Left ventricle myocardium inferior (tissue), 1 donor: ENCODE measurements at regions not wholly inside any gene's neighbourhood (a gene's known extent, or its start where the extent isn't known, plus 50 kb on each side); places are given as distances from the start of the nearest gene placed in this dataset.

ENCODE experiments used
- DNase-seq: peaks from one replicate; pipeline ENCODE4 v3.0.0-alpha.2; 2020
- H3K27ac ChIP-seq: fragments of 200-600 bp; replicated peaks from 2 replicates; pipeline ENCODE4 v1.8.0; 2021
- H3K27me3 ChIP-seq: fragments of 200-600 bp; 2 replicates; pipeline ENCODE4 v1.8.0; 2021; ENCODE audit warnings: low read depth
- H3K36me3 ChIP-seq: fragments of 200-600 bp; 2 replicates; pipeline ENCODE4 v1.8.0; 2021
- H3K4me1 ChIP-seq: fragments of 200-600 bp; 2 replicates; pipeline ENCODE4 v1.8.0; 2021
- H3K4me3 ChIP-seq: fragments of 200-600 bp; 2 replicates; pipeline ENCODE4 v1.8.0; 2021; ENCODE audit warnings: mild to moderate bottlenecking, moderate library complexity
- H3K9me3 ChIP-seq: fragments of 200-600 bp; replicated peaks from 2 replicates; pipeline ENCODE4 v1.8.0; 2021
- intact Hi-C: fragments of 100-400 bp; cut with micrococcal nuclease; formaldehyde crosslinking; loops from one replicate; pipeline ENCODE4 v1.11.0; 2022
- TF ChIP-seq, protein P1 (sequence below): fragments of 200-600 bp; IDR thresholded peaks from 2 replicates; pipeline ENCODE4 v1.8.0; 2021; ENCODE audit warnings: antibody characterized with exemption, mild to moderate bottlenecking, borderline replicate concordance
- donor health status: DM: no; HTN: yes; CAD: no; lungs with severe emphysema.

- intact Hi-C loops: no loop called here
- no peak for DNase-seq
- no peaks in the 10 kb centered on the region for H3K27me3 ChIP-seq
- TF ChIP-seq, protein P1, sequence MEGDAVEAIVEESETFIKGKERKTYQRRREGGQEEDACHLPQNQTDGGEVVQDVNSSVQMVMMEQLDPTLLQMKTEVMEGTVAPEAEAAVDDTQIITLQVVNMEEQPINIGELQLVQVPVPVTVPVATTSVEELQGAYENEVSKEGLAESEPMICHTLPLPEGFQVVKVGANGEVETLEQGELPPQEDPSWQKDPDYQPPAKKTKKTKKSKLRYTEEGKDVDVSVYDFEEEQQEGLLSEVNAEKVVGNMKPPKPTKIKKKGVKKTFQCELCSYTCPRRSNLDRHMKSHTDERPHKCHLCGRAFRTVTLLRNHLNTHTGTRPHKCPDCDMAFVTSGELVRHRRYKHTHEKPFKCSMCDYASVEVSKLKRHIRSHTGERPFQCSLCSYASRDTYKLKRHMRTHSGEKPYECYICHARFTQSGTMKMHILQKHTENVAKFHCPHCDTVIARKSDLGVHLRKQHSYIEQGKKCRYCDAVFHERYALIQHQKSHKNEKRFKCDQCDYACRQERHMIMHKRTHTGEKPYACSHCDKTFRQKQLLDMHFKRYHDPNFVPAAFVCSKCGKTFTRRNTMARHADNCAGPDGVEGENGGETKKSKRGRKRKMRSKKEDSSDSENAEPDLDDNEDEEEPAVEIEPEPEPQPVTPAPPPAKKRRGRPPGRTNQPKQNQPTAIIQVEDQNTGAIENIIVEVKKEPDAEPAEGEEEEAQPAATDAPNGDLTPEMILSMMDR: no peak
- H3K9me3 ChIP-seq: peaks cover 13% of the 10 kb centered on the region
- H3K36me3 ChIP-seq: no peaks in the 10 kb centered on the region
- peaks cover 11% of the 10 kb centered on the region for H3K4me1 ChIP-seq
- H3K27ac ChIP-seq: no peak overlapping the region
- H3K4me3 ChIP-seq: no peak overlapping the region
Measured at GRCh38 chr16:79747688-79748087, 147.2 kb upstream of the MAF start.

GRCh38 chr16:79740252-79740651 is 139.7 kb upstream of the MAF start:
- H3K4me1 ChIP-seq: no peaks in the 10 kb centered on the region
- DNase-seq: no peak
- no peaks in the 10 kb centered on the region for H3K36me3 ChIP-seq
- intact Hi-C loops: no loop called here
- H3K9me3 ChIP-seq: peaks cover 3% of the 10 kb centered on the region
- no peak overlapping the region for H3K27ac ChIP-seq
- H3K27me3 ChIP-seq: no peaks in the 10 kb centered on the region
- TF ChIP-seq, protein P1: no peak
- no peak overlapping the region for H3K4me3 ChIP-seq

DNA sequence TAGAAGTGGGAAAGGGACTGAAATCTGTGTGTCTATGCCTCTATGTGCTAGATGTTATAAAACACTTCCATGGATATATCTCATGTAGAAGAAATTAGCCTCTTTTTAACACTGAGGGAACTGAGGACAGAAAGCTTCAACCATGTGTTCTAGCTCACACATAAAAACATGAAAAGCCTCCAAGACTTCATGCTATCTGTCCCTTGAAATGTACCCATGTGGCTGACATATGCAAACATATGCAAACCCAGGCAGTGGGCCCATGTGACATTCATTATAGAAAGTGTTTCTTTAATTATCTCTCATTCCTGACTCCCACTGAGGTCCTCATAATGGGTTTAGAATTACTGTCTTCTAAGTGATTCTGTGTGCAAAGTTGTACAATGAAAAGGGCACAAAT is 134.7 kb upstream of the MAF start:
- no peak for DNase-seq

DNA sequence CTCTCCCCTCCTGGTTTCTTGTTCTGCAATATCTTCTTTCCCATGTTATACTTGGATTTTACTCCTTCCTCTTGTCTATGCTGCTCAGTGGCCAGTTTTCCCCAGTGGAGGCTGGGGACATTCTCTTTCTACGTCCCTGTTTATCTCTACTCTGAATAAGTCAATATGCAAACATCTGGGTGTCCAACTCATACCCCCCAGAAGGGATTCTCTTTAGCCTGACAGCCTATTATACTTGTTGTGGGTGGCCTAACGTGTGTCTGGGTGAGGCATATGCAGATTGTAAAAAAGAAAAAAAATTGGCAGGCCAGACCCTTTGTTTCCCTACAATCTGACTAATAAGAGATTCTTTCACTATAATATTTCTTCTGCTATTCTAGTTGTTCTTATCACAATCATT is 134.2 kb upstream of the MAF start:
- Histone ChIP-seq H3K27me3 (no peaks in the 10 kb centered on the region), H3K9me3 (no peaks in the 10 kb centered on the region), H3K36me3 (no peaks in the 10 kb centered on the region), H3K4me3 (no peak overlapping the region), H3K27ac (no peak overlapping the region), H3K4me1 (no peaks in the 10 kb centered on the region)
- no peak for DNase-seq
- intact Hi-C loops: no loop called here
- TF ChIP-seq, protein P1: no peak

More for the DNA sequence above, 134.7 kb upstream of the MAF start:
- H3K4me1 ChIP-seq: no peaks in the 10 kb centered on the region
- no peaks in the 10 kb centered on the region for H3K36me3 ChIP-seq
- H3K27ac ChIP-seq: no peak overlapping the region
- TF ChIP-seq, protein P1: no peak
- no peak overlapping the region for H3K4me3 ChIP-seq
- H3K27me3 ChIP-seq: no peaks in the 10 kb centered on the region
- intact Hi-C loops: no loop called here
- no peaks in the 10 kb centered on the region for H3K9me3 ChIP-seq

DNA sequence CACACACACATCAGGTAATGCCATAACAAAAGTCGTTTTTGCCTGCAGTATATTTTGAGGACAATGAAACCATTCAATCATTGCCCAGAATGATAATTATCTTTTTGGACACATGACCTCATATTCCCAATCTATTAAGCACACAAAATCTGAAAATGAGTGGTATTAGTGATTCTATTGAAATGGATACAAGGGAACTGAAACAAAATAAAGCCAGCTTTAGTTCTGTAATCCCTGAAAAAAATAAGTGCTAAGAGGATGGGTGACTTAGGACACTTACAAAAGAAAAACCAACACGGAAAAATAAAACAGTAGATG is 128.3 kb upstream of the MAF start:
- H3K27me3 ChIP-seq: no peaks in the 10 kb centered on the region
- H3K36me3 ChIP-seq: no peaks in the 10 kb centered on the region
- no peak overlapping the region for H3K27ac ChIP-seq
- TF ChIP-seq, protein P1: no peak
- no peaks in the 10 kb centered on the region for H3K9me3 ChIP-seq
- H3K4me1 ChIP-seq: peaks cover 7% of the 10 kb centered on the region
- intact Hi-C loops: no loop called here
- H3K4me3 ChIP-seq: no peak overlapping the region
- no peak for DNase-seq
